Activated naive CD8-positive, alpha-beta T cell treated with anti-CD3 and anti-CD28 coated beads, Interleukin-2, amount 10 ng/mL, durations not matched to agents 7 days and 5 days (primary cell): ENCODE measurements at regions not wholly inside any gene's neighbourhood (a gene's known extent, or its start where the extent isn't known, plus 50 kb on each side); places are given as distances from the start of the nearest gene placed in this dataset.
"Not testable (repeated sequence)": the region's sequence is repeated elsewhere in the genome, so short reads cannot be mapped to it uniquely, and the experiment has no call there.

Source experiments
- ATAC-seq: fragments of 150-1000 bp; cut with Tn5 transposase; one replicate; pipeline ENCODE4 v1.10.0; 2021; ENCODE audit warnings: low read depth, moderate library complexity
- POLR2A ChIA-PET: fragments of 350-600 bp; sonication (Branson Sonifier 250); formaldehyde crosslinking; loops from one replicate; lab custom pipeline; 2021; ENCODE audit warnings: antibody characterized with exemption; lab: Charles Lee
- DNase-seq: peaks from one replicate; pipeline ENCODE4 v3.0.0; 2021
- H3K27ac Mint-ChIP-seq: one replicate; pipeline ENCODE4 v1.8.0; 2022; ENCODE audit warnings: mild to moderate bottlenecking, mixed read lengths
- H3K27me3 Mint-ChIP-seq: one replicate; pipeline ENCODE4 v1.8.0; 2022; ENCODE audit warnings: mild to moderate bottlenecking, moderate library complexity, mixed read lengths
- H3K36me3 Mint-ChIP-seq: one replicate; pipeline ENCODE4 v1.8.0; 2021; ENCODE audit warnings: mild to moderate bottlenecking, mixed read lengths
- H3K4me1 Mint-ChIP-seq: one replicate; pipeline ENCODE4 v1.8.0; 2021; ENCODE audit warnings: mixed read lengths
- H3K4me3 Mint-ChIP-seq: one replicate; pipeline ENCODE4 v1.8.0; 2022; ENCODE audit warnings: mild to moderate bottlenecking, moderate library complexity, mixed read lengths
- H3K9me3 Mint-ChIP-seq: one replicate; pipeline ENCODE4 v1.8.0; 2021; ENCODE audit warnings: mixed read lengths

- Mint-ChIP-seq H3K36me3 (no peaks in the 10 kb centered on the region), H3K27me3 (no peaks in the 10 kb centered on the region), H3K9me3 (no peaks in the 10 kb centered on the region), H3K4me3 (no peak overlapping the region), H3K27ac (no peak overlapping the region), H3K4me1 (no peaks in the 10 kb centered on the region)
- POLR2A ChIA-PET: no interaction called here
- ATAC-seq (no peak), DNase-seq (no peak)
These were observed 235.8 kb downstream of the YTHDC2 start for GRCh38 chr5:113749334-113749733.

- ATAC-seq, H3K4me3 Mint-ChIP-seq, H3K9me3 Mint-ChIP-seq, H3K27ac Mint-ChIP-seq, POLR2A ChIA-PET, DNase-seq, H3K36me3 Mint-ChIP-seq, H3K4me1 Mint-ChIP-seq, H3K27me3 Mint-ChIP-seq: not testable (repeated sequence)
These were observed 239.7 kb downstream of the YTHDC2 start for GRCh38 chr5:113753182-113753581.

- DNase-seq (no peak), ATAC-seq (no peak)
- no peak overlapping the region for H3K4me3 Mint-ChIP-seq
- POLR2A ChIA-PET: no interaction called here
- H3K27me3 Mint-ChIP-seq: no peaks in the 10 kb centered on the region
- no peaks in the 10 kb centered on the region for H3K4me1 Mint-ChIP-seq
- no peak overlapping the region for H3K27ac Mint-ChIP-seq
- no peaks in the 10 kb centered on the region for H3K36me3 Mint-ChIP-seq
- no peaks in the 10 kb centered on the region for H3K9me3 Mint-ChIP-seq
These were observed 242.0 kb downstream of the YTHDC2 start for GRCh38 chr5:113755516-113755915.

GRCh38 chr5:113757508-113757907, 244.0 kb downstream of the YTHDC2 start:
- H3K27me3 Mint-ChIP-seq: no peaks in the 10 kb centered on the region
- no peaks in the 10 kb centered on the region for H3K4me1 Mint-ChIP-seq
- H3K36me3 Mint-ChIP-seq: no peaks in the 10 kb centered on the region
- POLR2A ChIA-PET: no interaction called here
- H3K9me3 Mint-ChIP-seq: no peaks in the 10 kb centered on the region
- H3K27ac Mint-ChIP-seq: no peak overlapping the region
- ATAC-seq (no peak), DNase-seq (no peak)
- no peak overlapping the region for H3K4me3 Mint-ChIP-seq

GRCh38 chr5:113759505-113759904, 246.0 kb downstream of the YTHDC2 start:
- ATAC-seq (no peak), DNase-seq (no peak)
- no peaks in the 10 kb centered on the region for H3K4me1 Mint-ChIP-seq

GRCh38 chr5:113760486-113760885, 247.0 kb downstream of the YTHDC2 start:
- POLR2A ChIA-PET: no interaction called here
- Mint-ChIP-seq H3K9me3 (no peaks in the 10 kb centered on the region), H3K4me1 (no peaks in the 10 kb centered on the region), H3K36me3 (no peaks in the 10 kb centered on the region), H3K27ac (no peak overlapping the region), H3K27me3 (no peaks in the 10 kb centered on the region), H3K4me3 (no peak overlapping the region)
- no peak for DNase-seq
- ATAC-seq: no peak

More at GRCh38 chr5:113759505-113759904, 246.0 kb downstream of the YTHDC2 start:
- Mint-ChIP-seq H3K27ac (no peak overlapping the region), H3K27me3 (no peaks in the 10 kb centered on the region), H3K9me3 (no peaks in the 10 kb centered on the region), H3K4me3 (no peak overlapping the region), H3K36me3 (no peaks in the 10 kb centered on the region)
- POLR2A ChIA-PET: no interaction called here

- peaks cover 3% of the 10 kb centered on the region for H3K9me3 Mint-ChIP-seq
- POLR2A ChIA-PET: no interaction called here
- no peaks in the 10 kb centered on the region for H3K36me3 Mint-ChIP-seq
- no peak overlapping the region for H3K27ac Mint-ChIP-seq
- no peak for ATAC-seq
- no peaks in the 10 kb centered on the region for H3K27me3 Mint-ChIP-seq
- H3K4me3 Mint-ChIP-seq: no peak overlapping the region
- no peak for DNase-seq
- no peaks in the 10 kb centered on the region for H3K4me1 Mint-ChIP-seq
These were observed 248.1 kb downstream of the YTHDC2 start for GRCh38 chr5:113761594-113761993.

- peaks cover 17% of the 10 kb centered on the region for H3K9me3 Mint-ChIP-seq
- no peaks in the 10 kb centered on the region for H3K4me1 Mint-ChIP-seq
- POLR2A ChIA-PET: no interaction called here
- ATAC-seq (no peak), DNase-seq (no peak)
- no peaks in the 10 kb centered on the region for H3K27me3 Mint-ChIP-seq
- no peak overlapping the region for H3K27ac Mint-ChIP-seq
- no peak overlapping the region for H3K4me3 Mint-ChIP-seq
- H3K36me3 Mint-ChIP-seq: no peaks in the 10 kb centered on the region
These were observed 250.9 kb downstream of the YTHDC2 start for GRCh38 chr5:113764382-113764781.

- ATAC-seq, POLR2A ChIA-PET, H3K36me3 Mint-ChIP-seq, H3K27ac Mint-ChIP-seq, H3K27me3 Mint-ChIP-seq, H3K4me1 Mint-ChIP-seq, DNase-seq, H3K4me3 Mint-ChIP-seq: not testable (repeated sequence)
- peaks cover 17% of the 10 kb centered on the region for H3K9me3 Mint-ChIP-seq
These were observed 253.3 kb downstream of the YTHDC2 start for GRCh38 chr5:113766827-113767226.

- ATAC-seq (no peak), DNase-seq (no peak)
- H3K4me3 Mint-ChIP-seq: no peak overlapping the region
- H3K27ac Mint-ChIP-seq: no peak overlapping the region
- H3K9me3 Mint-ChIP-seq: peaks cover 17% of the 10 kb centered on the region
- POLR2A ChIA-PET: no interaction called here
- H3K4me1 Mint-ChIP-seq: no peaks in the 10 kb centered on the region
- no peaks in the 10 kb centered on the region for H3K27me3 Mint-ChIP-seq
- H3K36me3 Mint-ChIP-seq: no peaks in the 10 kb centered on the region
These were observed 257.2 kb downstream of the YTHDC2 start for GRCh38 chr5:113770648-113771047.

GRCh38 chr5:113771483-113771882, 258.0 kb downstream of the YTHDC2 start:
- POLR2A ChIA-PET: no interaction called here
- Mint-ChIP-seq H3K36me3 (no peaks in the 10 kb centered on the region), H3K4me3 (no peak overlapping the region), H3K9me3 (peaks cover 14% of the 10 kb centered on the region), H3K27ac (no peak overlapping the region), H3K27me3 (no peaks in the 10 kb centered on the region), H3K4me1 (no peaks in the 10 kb centered on the region)
- ATAC-seq (no peak), DNase-seq (no peak)

- DNase-seq (no peak), ATAC-seq (no peak)
- Mint-ChIP-seq H3K4me1 (no peaks in the 10 kb centered on the region), H3K9me3 (no peaks in the 10 kb centered on the region), H3K36me3 (no peaks in the 10 kb centered on the region), H3K4me3 (no peak overlapping the region), H3K27ac (no peak overlapping the region), H3K27me3 (no peaks in the 10 kb centered on the region)
- POLR2A ChIA-PET: no interaction called here
These were observed 262.7 kb downstream of the YTHDC2 start for GRCh38 chr5:113776168-113776567.

- H3K27ac Mint-ChIP-seq: no peak overlapping the region
- no peaks in the 10 kb centered on the region for H3K9me3 Mint-ChIP-seq
- H3K4me3 Mint-ChIP-seq: no peak overlapping the region
- POLR2A ChIA-PET: no interaction called here
- no peaks in the 10 kb centered on the region for H3K36me3 Mint-ChIP-seq
- ATAC-seq (no peak), DNase-seq (no peak)
- no peaks in the 10 kb centered on the region for H3K27me3 Mint-ChIP-seq
- no peaks in the 10 kb centered on the region for H3K4me1 Mint-ChIP-seq
These were observed 263.5 kb downstream of the YTHDC2 start for GRCh38 chr5:113776832-113777525.

GRCh38 chr5:113778147-113778546, 264.7 kb downstream of the YTHDC2 start:
- ATAC-seq (no peak), DNase-seq (no peak)
- Mint-ChIP-seq H3K4me1 (no peaks in the 10 kb centered on the region), H3K27me3 (no peaks in the 10 kb centered on the region), H3K36me3 (no peaks in the 10 kb centered on the region), H3K4me3 (no peak overlapping the region), H3K9me3 (no peaks in the 10 kb centered on the region), H3K27ac (no peak overlapping the region)
- POLR2A ChIA-PET: no interaction called here
